Keratinocyte (primary cell): ENCODE measurements at regions not wholly inside any gene's neighbourhood (a gene's known extent, or its start where the extent isn't known, plus 50 kb on each side); places are given as distances from the start of the nearest gene placed in this dataset.

Source experiments
- DNase-seq: peaks from one replicate; pipeline ENCODE4 v3.0.0-alpha.2; 2011; ENCODE audit warnings: low read depth, missing footprints, low spot score
- FAIRE-seq: peaks from 2 replicates; lab custom pipeline; 2011; peaks lifted over from hg19 to GRCh38; lab: Jason Lieb, UNC
- H2AFZ ChIP-seq: 2 replicates; pipeline ENCODE4 v1.6.0; 2012; ENCODE audit warnings: low read length, control low read depth, inconsistent platforms; ENCODE audit not compliant: control insufficient read depth
- H3K27ac ChIP-seq: 2 replicates; pipeline ENCODE4 v1.5.1; 2011; ENCODE audit warnings: low read length; ENCODE audit not compliant: control insufficient read depth, insufficient read depth
- H3K27me3 ChIP-seq: 3 replicates; pipeline ENCODE4 v1.6.0; 2011; ENCODE audit warnings: low read length; ENCODE audit not compliant: control insufficient read depth, insufficient read depth; ENCODE audit errors: extremely low read depth
- H3K36me3 ChIP-seq, 2 experiments: 2 replicates in 1 of 2; 3 replicates in 1 of 2; pipeline ENCODE4 v1.5.1; 2011; ENCODE audit warnings: low read length in 2 of 2, mild to moderate bottlenecking in 1 of 2; ENCODE audit not compliant: control insufficient read depth in 2 of 2, insufficient read depth in 2 of 2; ENCODE audit errors: extremely low read depth in 1 of 2
- H3K4me1 ChIP-seq: 3 replicates; pipeline ENCODE4 v1.5.1; 2011; ENCODE audit warnings: low read length; ENCODE audit not compliant: control insufficient read depth, insufficient read depth; ENCODE audit errors: extremely low read depth
- H3K4me2 ChIP-seq: 3 replicates; pipeline ENCODE4 v1.6.0; 2011; ENCODE audit warnings: low read depth, low read length; ENCODE audit not compliant: control insufficient read depth, insufficient read depth; ENCODE audit errors: extremely low read depth
- H3K4me3 ChIP-seq, 3 experiments: fragments of 200-600 bp in 1 of 3; sonication (generic) in 1 of 3; 2 replicates in 2 of 3; 3 replicates in 1 of 3; pipeline ENCODE4 v1.5.1; 2011 to 2016; ENCODE audit warnings: low read length in 3 of 3, mild to moderate bottlenecking in 3 of 3, control low read depth in 2 of 3, inconsistent platforms in 1 of 3, low read depth in 1 of 3, mixed read lengths in 1 of 3, mixed run types in 1 of 3, moderate library complexity in 1 of 3; ENCODE audit not compliant: control insufficient read depth in 2 of 3, insufficient read depth in 2 of 3; ENCODE audit errors: extremely low read depth in 1 of 3
- H3K79me2 ChIP-seq: 2 replicates; pipeline ENCODE4 v1.6.0; 2012; ENCODE audit warnings: low read length; ENCODE audit not compliant: control insufficient read depth, insufficient read depth
- H3K9ac ChIP-seq: 3 replicates; pipeline ENCODE4 v1.6.0; 2011; ENCODE audit warnings: low read length; ENCODE audit not compliant: control insufficient read depth, insufficient read depth; ENCODE audit errors: extremely low read depth
- H3K9me1 ChIP-seq: 3 replicates; pipeline ENCODE4 v1.6.0; 2011; ENCODE audit warnings: low read length; ENCODE audit not compliant: control insufficient read depth, insufficient read depth; ENCODE audit errors: extremely low read depth
- H3K9me3 ChIP-seq: 2 replicates; pipeline ENCODE4 v1.5.1; 2012; ENCODE audit warnings: low read depth, low read length; ENCODE audit not compliant: control insufficient read depth
- H4K20me1 ChIP-seq: 3 replicates; pipeline ENCODE4 v1.6.0; 2011; ENCODE audit warnings: low read length; ENCODE audit not compliant: control insufficient read depth, insufficient read depth; ENCODE audit errors: extremely low read depth
- CTCF ChIP-seq, 3 experiments: IDR thresholded peaks in 1 of 3; conservative IDR thresholded peaks in 1 of 3; optimal IDR thresholded peaks in 1 of 3; 2 replicates in 2 of 3; 3 replicates in 1 of 3; pipeline versions ENCODE3 to v1.5.1; 2011; ENCODE audit warnings: low read length in 3 of 3, mild to moderate bottlenecking in 3 of 3, moderate library complexity in 2 of 3, control low read depth in 1 of 3, inconsistent platforms in 1 of 3; ENCODE audit not compliant: insufficient read depth in 2 of 3; ENCODE audit errors: extremely low read depth in 1 of 3
- EZH2 ChIP-seq: IDR thresholded peaks from one replicate; pipeline ENCODE4 v1.6.1; 2012; ENCODE audit warnings: inconsistent platforms, mild to moderate bottlenecking, low read length, moderate library complexity
- dilution Hi-C: fragments of 300-500 bp; cut with MboI; formaldehyde crosslinking; loops from one replicate; pipeline ENCODE4 v1.7.0; 2020; ENCODE audit warnings: low sequenced_read_pairs; ENCODE audit not compliant: extremely low pct_ligation_motif_present

GRCh38 chr15:60215225-60215963 lies 182.4 kb downstream of the ANXA2 start:
- FAIRE-seq, result no peak
- H3K9me3 ChIP-seq, result no peaks in the 10 kb centered on the region
- dilution Hi-C loops, result no loop called here

GRCh38 chr15:60217161-60217560 lies 180.6 kb downstream of the ANXA2 start:
- peaks cover 12% of the 10 kb centered on the region for H3K27me3 ChIP-seq
- no peaks in the 10 kb centered on the region for H3K9me3 ChIP-seq
- no peaks in the 10 kb centered on the region for H3K4me1 ChIP-seq
- H3K4me3 ChIP-seq, result no peak overlapping the region
- no peak overlapping the region for H3K27ac ChIP-seq
- DNase-seq (no peak), FAIRE-seq (no peak)
- dilution Hi-C loops, result no loop called here
- H2AFZ ChIP-seq, result no peak overlapping the region
- no peaks in the 10 kb centered on the region for H4K20me1 ChIP-seq
- H3K9me1 ChIP-seq, result no peaks in the 10 kb centered on the region
- H3K4me2 ChIP-seq, result no peak overlapping the region
- no peaks in the 10 kb centered on the region for H3K36me3 ChIP-seq
- H3K9ac ChIP-seq, result no peak overlapping the region
- H3K79me2 ChIP-seq, result no peaks in the 10 kb centered on the region
- no peak for TF ChIP-seq EZH2
- TF ChIP-seq CTCF (optimal IDR thresholded peaks at IDR 0.05 in 1 of 3, IDR thresholded peaks at IDR 0.05 in 1 of 3, conservative IDR thresholded peaks at IDR 0.05 in 1 of 3; ENCODE audit: extremely low read depth in 1 of 3, insufficient read depth in 2 of 3, low read length in 3 of 3), result no peak

More at GRCh38 chr15:60215225-60215963, 182.4 kb downstream of the ANXA2 start:
- H3K9me1 ChIP-seq, result no peaks in the 10 kb centered on the region
- H2AFZ ChIP-seq, result no peak overlapping the region
- no peaks in the 10 kb centered on the region for H3K79me2 ChIP-seq
- TF ChIP-seq CTCF (optimal IDR thresholded peaks at IDR 0.05 in 1 of 3, IDR thresholded peaks at IDR 0.05 in 1 of 3, conservative IDR thresholded peaks at IDR 0.05 in 1 of 3; ENCODE audit: extremely low read depth in 1 of 3, insufficient read depth in 2 of 3, low read length in 3 of 3), result no peak
- H3K4me1 ChIP-seq, result no peaks in the 10 kb centered on the region
- no peak overlapping the region for H3K4me2 ChIP-seq
- no peak overlapping the region for H3K27ac ChIP-seq
- no peaks in the 10 kb centered on the region for H4K20me1 ChIP-seq
- H3K27me3 ChIP-seq, result peaks cover 10% of the 10 kb centered on the region
- H3K4me3 ChIP-seq, result no peak overlapping the region
- H3K9ac ChIP-seq, result no peak overlapping the region
- no peaks in the 10 kb centered on the region for H3K36me3 ChIP-seq
- DNase-seq, result no peak
